Mucosa of descending colon (tissue), 3 donors: ENCODE measurements at regions not wholly inside any gene's neighbourhood (a gene's known extent, or its start where the extent isn't known, plus 50 kb on each side); places are given as distances from the start of the nearest gene placed in this dataset.

ENCODE experiments used
- ATAC-seq: fragments of 200-7000 bp; cut with Tn5 transposase; one replicate; pipeline ENCODE4 v1.9.1; 2020; ENCODE audit warnings: mild to moderate bottlenecking, moderate library complexity
- DNase-seq, 3 donors: peaks; one replicate each; pipeline ENCODE4 v3.0.0-alpha.2; 2020
- H3K36me3 ChIP-seq: fragments of 200-600 bp; one replicate; pipeline ENCODE4 v1.8.0; 2021; ENCODE audit warnings: low read depth, mild to moderate bottlenecking
- H3K4me1 ChIP-seq: fragments of 200-600 bp; one replicate; pipeline ENCODE4 v1.8.0; 2021; ENCODE audit warnings: low read depth, mild to moderate bottlenecking
- H3K4me3 ChIP-seq: fragments of 200-600 bp; one replicate; pipeline ENCODE4 v1.8.0; 2021; ENCODE audit warnings: mild to moderate bottlenecking
- H3K9me3 ChIP-seq: fragments of 200-600 bp; one replicate; pipeline ENCODE4 v1.8.0; 2021; ENCODE audit warnings: mild to moderate bottlenecking
- CTCF ChIP-seq: fragments of 200-600 bp; IDR thresholded peaks from one replicate; pipeline ENCODE4 v1.8.0; 2022; ENCODE audit warnings: antibody characterized with exemption, mild to moderate bottlenecking
- intact Hi-C, 2 donors: fragments of 100-400 bp; cut with DNase I in 1 of 2; cut with micrococcal nuclease in 1 of 2; formaldehyde crosslinking; loops; one replicate each; pipeline versions ENCODE4 v1.11.0 to v1.11.1; 2022; cut with DNase I, micrococcal nuclease
- donor health status: DM: no; HTN: no; CAD: no; lungs with moderate emphysema.
- donor health status: DM: no; HTN: no; CAD: no.
- donor health status: DM: no; HTN: yes; CAD: no.

- no peak overlapping the region for H3K4me3 ChIP-seq
- H3K4me1 ChIP-seq: no peaks in the 10 kb centered on the region
- no peak for DNase-seq
- no peaks in the 10 kb centered on the region for H3K36me3 ChIP-seq
- no peaks in the 10 kb centered on the region for H3K9me3 ChIP-seq
- TF ChIP-seq CTCF: no peak
- intact Hi-C loops: no loop called here
- ATAC-seq: no peak
These were observed 132.9 kb upstream of the IL12A start for GRCh38 chr3:159855599-159856346.

GRCh38 chr3:159856590-159857104 is 132.0 kb upstream of the IL12A start:
- intact Hi-C loops: no loop called here
- no peaks in the 10 kb centered on the region for H3K36me3 ChIP-seq
- DNase-seq (no peak), ATAC-seq (no peak)
- no peak overlapping the region for H3K4me3 ChIP-seq
- no peak for TF ChIP-seq CTCF
- no peaks in the 10 kb centered on the region for H3K4me1 ChIP-seq
- no peaks in the 10 kb centered on the region for H3K9me3 ChIP-seq

- intact Hi-C loops: no loop called here
- Histone ChIP-seq H3K36me3 (no peaks in the 10 kb centered on the region), H3K4me1 (no peaks in the 10 kb centered on the region), H3K4me3 (no peak overlapping the region), H3K9me3 (no peaks in the 10 kb centered on the region)
- DNase-seq (no peak), ATAC-seq (no peak)
- no peak for TF ChIP-seq CTCF
These were observed 130.8 kb upstream of the IL12A start for GRCh38 chr3:159857840-159858239.

GRCh38 chr3:159858650-159859049 is 130.0 kb upstream of the IL12A start:
- DNase-seq (no peak), ATAC-seq (no peak)
- H3K36me3 ChIP-seq: no peaks in the 10 kb centered on the region
- no peak for TF ChIP-seq CTCF
- H3K9me3 ChIP-seq: no peaks in the 10 kb centered on the region
- intact Hi-C loops: no loop called here
- H3K4me3 ChIP-seq: no peak overlapping the region
- no peaks in the 10 kb centered on the region for H3K4me1 ChIP-seq

- ATAC-seq: no peak
- intact Hi-C loops: no loop called here
- no peak overlapping the region for H3K4me3 ChIP-seq
- no peaks in the 10 kb centered on the region for H3K9me3 ChIP-seq
- TF ChIP-seq CTCF: no peak
- no peaks in the 10 kb centered on the region for H3K4me1 ChIP-seq
- DNase-seq: no peak
- no peaks in the 10 kb centered on the region for H3K36me3 ChIP-seq
These were observed 129.2 kb upstream of the IL12A start for GRCh38 chr3:159859424-159859823.
